GM12874 (cell line): ENCODE measurements at regions not wholly inside any gene's neighbourhood (a gene's known extent, or its start where the extent isn't known, plus 50 kb on each side); places are given as distances from the start of the nearest gene placed in this dataset.

Experiments used
- CTCF ChIP-seq: IDR thresholded peaks from 2 replicates; pipeline ENCODE4 v1.5.1; 2011; ENCODE audit warnings: low read depth, mild to moderate bottlenecking, control low read depth, low read length, moderate library complexity; ENCODE audit not compliant: insufficient read depth

GRCh38 chr3:34582055-34582454 lies 783.6 kb downstream of the PDCD6IP start:
- TF ChIP-seq CTCF = no peak

- TF ChIP-seq CTCF = no peak
Measured at GRCh38 chr3:34583451-34583850, 785.0 kb downstream of the PDCD6IP start.

- no peak for TF ChIP-seq CTCF
Measured at GRCh38 chr3:34584971-34585370, 786.5 kb downstream of the PDCD6IP start.

GRCh38 chr3:34599595-34599994 lies 801.2 kb downstream of the PDCD6IP start:
- no peak for TF ChIP-seq CTCF

GRCh38 chr3:34619990-34620389 lies 821.6 kb downstream of the PDCD6IP start:
- TF ChIP-seq CTCF = no peak

GRCh38 chr3:34626699-34627098 lies 828.3 kb downstream of the PDCD6IP start:
- TF ChIP-seq CTCF = no peak

- no peak for TF ChIP-seq CTCF
Measured at GRCh38 chr3:34634939-34635338, 836.5 kb downstream of the PDCD6IP start.

- no peak for TF ChIP-seq CTCF
Measured at GRCh38 chr3:34635352-34635850, 837.0 kb downstream of the PDCD6IP start.
